HG03442 (cell line): ENCODE measurements at regions not wholly inside any gene's neighbourhood (a gene's known extent, or its start where the extent isn't known, plus 50 kb on each side); places are given as distances from the start of the nearest gene placed in this dataset.
"Not testable (repeated sequence)": the region's sequence is repeated elsewhere in the genome, so short reads cannot be mapped to it uniquely, and the experiment has no call there.

Source experiments
- ATAC-seq: cut with Tn5 transposase; IDR thresholded peaks from one replicate; pipeline ENCODE4 v1.9.1; 2021; ENCODE audit warnings: mild to moderate bottlenecking, moderate library complexity; ENCODE audit not compliant: unreplicated experiment

- no peak for ATAC-seq
Measured at GRCh38 chr5:147075187-147075586, 159.6 kb upstream of the STK32A start.

- ATAC-seq = no peak
Measured at GRCh38 chr5:147080391-147080790, 154.4 kb upstream of the STK32A start.

- no peak for ATAC-seq
Measured at GRCh38 chr5:147081311-147081764, 153.5 kb upstream of the STK32A start.

GRCh38 chr5:147084702-147085101 is 150.1 kb upstream of the STK32A start:
- no peak for ATAC-seq

- no peak for ATAC-seq
Measured at GRCh38 chr5:147085409-147085808, 149.4 kb upstream of the STK32A start.

- no peak for ATAC-seq
Measured at GRCh38 chr5:147092044-147092443, 142.8 kb upstream of the STK32A start.

GRCh38 chr5:147093138-147093537 is 141.7 kb upstream of the STK32A start:
- no peak for ATAC-seq

GRCh38 chr5:147095740-147096139 is 139.1 kb upstream of the STK32A start:
- no peak for ATAC-seq

GRCh38 chr5:147098233-147098790 is 136.5 kb upstream of the STK32A start:
- ATAC-seq = peak; percentile 62

GRCh38 chr5:147101659-147102369 is 133.0 kb upstream of the STK32A start:
- ATAC-seq = no peak

- ATAC-seq = no peak
Measured at GRCh38 chr5:147112899-147113298, 121.9 kb upstream of the STK32A start.

GRCh38 chr5:147113967-147114366 is 120.9 kb upstream of the STK32A start:
- ATAC-seq = no peak

GRCh38 chr5:147139759-147140158 is 95.1 kb upstream of the STK32A start:
- ATAC-seq = not testable (repeated sequence)

- ATAC-seq = no peak
Measured at GRCh38 chr5:147140558-147140957, 94.3 kb upstream of the STK32A start.

GRCh38 chr5:147141580-147141979 is 93.2 kb upstream of the STK32A start:
- ATAC-seq = not testable (repeated sequence)

GRCh38 chr5:147143215-147143614 is 91.6 kb upstream of the STK32A start:
- ATAC-seq = no peak

GRCh38 chr5:147145328-147145727 is 89.5 kb upstream of the STK32A start:
- no peak for ATAC-seq

- ATAC-seq = no peak
Measured at GRCh38 chr5:147148715-147149114, 86.1 kb upstream of the STK32A start.

- ATAC-seq = no peak
Measured at GRCh38 chr5:147152086-147152485, 82.7 kb upstream of the STK32A start.

- ATAC-seq = no peak
Measured at GRCh38 chr5:147154809-147155208, 80.0 kb upstream of the STK32A start.

GRCh38 chr5:147156012-147156411 is 78.8 kb upstream of the STK32A start:
- ATAC-seq = no peak

GRCh38 chr5:147160902-147161700 is 73.7 kb upstream of the STK32A start:
- no peak for ATAC-seq
